ENCODE measurements at regions not wholly inside any gene's neighbourhood (a gene's known extent, or its start where the extent isn't known, plus 50 kb on each side); places are given as distances from the start of the nearest gene placed in this dataset.

DNA sequence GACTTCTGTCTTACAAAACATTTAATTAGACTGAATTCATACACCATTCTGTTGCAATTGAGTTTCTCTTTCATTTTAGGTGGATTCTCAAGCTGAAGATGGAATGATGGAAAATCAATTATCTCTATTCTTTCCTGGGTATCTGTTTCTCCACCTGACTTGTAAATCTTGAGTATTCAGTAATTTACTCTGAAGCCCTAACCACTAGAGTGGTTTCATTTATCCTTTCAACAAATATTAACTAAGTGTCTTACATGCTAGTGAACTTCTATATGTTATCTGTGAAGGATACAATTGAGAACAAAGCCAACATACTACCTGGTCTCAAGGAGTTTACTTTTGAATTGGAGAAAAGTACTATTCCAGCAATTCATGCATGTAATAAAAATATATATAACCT is 94.1 kb upstream of the ZNF804A start:
- Histone ChIP-seq H3K4me3 (ENCODE audit: low read depth in 2 of 2, low read length in 1 of 2) (no peak overlapping the region), H3K4me1 (ENCODE audit: control insufficient read depth in 1 of 2, insufficient read depth in 2 of 2, low read depth in 1 of 2, low read length in 1 of 2) (no peaks in the 10 kb centered on the region; a peak in 1 of 4 replicates), H3K4me2 (no peak overlapping the region), H3K36me3 (replicated peaks in 1 of 2; ENCODE audit: control insufficient read depth in 1 of 2, insufficient read depth in 2 of 2, low read length in 1 of 2) (no peaks in the 10 kb centered on the region), H3K9ac (no peak overlapping the region), H2AFZ (ENCODE audit: low read depth) (no peak overlapping the region), H3K27me3 (ENCODE audit: insufficient read depth) (no peaks in the 10 kb centered on the region), H3K9me2 (no peaks in the 10 kb centered on the region), H3F3A (replicated peaks; ENCODE audit: insufficient read depth) (no peaks in the 10 kb centered on the region), H3K27ac (ENCODE audit: low read depth in 2 of 2, low read length in 1 of 2) (no peak overlapping the region), H3K9me3 (no peaks in the 10 kb centered on the region), H3K79me2 (ENCODE audit: insufficient read depth) (no peaks in the 10 kb centered on the region), H4K20me1 (ENCODE audit: insufficient read depth) (no peaks in the 10 kb centered on the region)
- no peak for DNase-seq
- TF ChIP-seq EP300 (IDR thresholded peaks at IDR 0.05; ENCODE audit: borderline replicate concordance in 1 of 2, low read depth in 1 of 2, low read length in 1 of 2) (no peak), NFIC (IDR thresholded peaks at IDR 0.05; ENCODE audit: borderline replicate concordance) (no peak), ELF1 (IDR thresholded peaks at IDR 0.05) (no peak)
- ChIA-PET POLR2A (no interaction called here), CTCF (interaction anchor here (0.7 kb wide), 1 partner anchor 16 kb away, joined by 3 read pairs; no protein-coding TSS in a partner anchor)

DNA sequence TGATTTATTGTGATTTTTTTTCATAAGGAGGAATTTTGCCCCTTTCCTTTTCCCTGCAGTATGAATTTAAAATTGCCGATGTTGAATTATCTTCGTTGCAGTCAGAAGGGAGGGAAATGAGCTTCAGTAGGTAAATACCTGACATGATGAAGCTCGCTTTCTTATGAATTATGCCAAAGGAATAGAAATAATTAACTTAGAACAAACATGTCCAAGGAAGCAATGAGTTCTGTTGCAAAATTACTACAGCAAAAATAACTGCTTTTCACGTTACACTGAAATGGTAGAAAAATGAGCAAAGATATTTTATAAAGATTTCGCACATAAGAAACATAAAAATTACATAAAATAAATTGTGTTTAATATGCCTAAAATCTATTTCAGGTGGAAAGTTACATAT is 91.1 kb upstream of the ZNF804A start:
- WGBS (ENCODE audit: low lambda C conversion rate) = 55% methylated on average over 5 of the region's 5 CpGs
- no peaks in the 10 kb centered on the region for H3K27me3 ChIP-seq (ENCODE audit: insufficient read depth)
- H3K79me2 ChIP-seq (ENCODE audit: insufficient read depth) = no peaks in the 10 kb centered on the region
- no peak overlapping the region for H3K4me3 ChIP-seq (ENCODE audit: low read depth in 2 of 2, low read length in 1 of 2)
- no peak for TF ChIP-seq NFIC (IDR thresholded peaks at IDR 0.05; ENCODE audit: borderline replicate concordance)
- no peak for TF ChIP-seq FOXM1 (IDR thresholded peaks at IDR 0.05; ENCODE audit: low read depth)
- TF ChIP-seq, protein P1, sequence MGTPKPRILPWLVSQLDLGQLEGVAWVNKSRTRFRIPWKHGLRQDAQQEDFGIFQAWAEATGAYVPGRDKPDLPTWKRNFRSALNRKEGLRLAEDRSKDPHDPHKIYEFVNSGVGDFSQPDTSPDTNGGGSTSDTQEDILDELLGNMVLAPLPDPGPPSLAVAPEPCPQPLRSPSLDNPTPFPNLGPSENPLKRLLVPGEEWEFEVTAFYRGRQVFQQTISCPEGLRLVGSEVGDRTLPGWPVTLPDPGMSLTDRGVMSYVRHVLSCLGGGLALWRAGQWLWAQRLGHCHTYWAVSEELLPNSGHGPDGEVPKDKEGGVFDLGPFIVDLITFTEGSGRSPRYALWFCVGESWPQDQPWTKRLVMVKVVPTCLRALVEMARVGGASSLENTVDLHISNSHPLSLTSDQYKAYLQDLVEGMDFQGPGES (IDR thresholded peaks at IDR 0.05; ENCODE audit: low read depth, low read length) = no peak
- TF ChIP-seq, protein P2, sequence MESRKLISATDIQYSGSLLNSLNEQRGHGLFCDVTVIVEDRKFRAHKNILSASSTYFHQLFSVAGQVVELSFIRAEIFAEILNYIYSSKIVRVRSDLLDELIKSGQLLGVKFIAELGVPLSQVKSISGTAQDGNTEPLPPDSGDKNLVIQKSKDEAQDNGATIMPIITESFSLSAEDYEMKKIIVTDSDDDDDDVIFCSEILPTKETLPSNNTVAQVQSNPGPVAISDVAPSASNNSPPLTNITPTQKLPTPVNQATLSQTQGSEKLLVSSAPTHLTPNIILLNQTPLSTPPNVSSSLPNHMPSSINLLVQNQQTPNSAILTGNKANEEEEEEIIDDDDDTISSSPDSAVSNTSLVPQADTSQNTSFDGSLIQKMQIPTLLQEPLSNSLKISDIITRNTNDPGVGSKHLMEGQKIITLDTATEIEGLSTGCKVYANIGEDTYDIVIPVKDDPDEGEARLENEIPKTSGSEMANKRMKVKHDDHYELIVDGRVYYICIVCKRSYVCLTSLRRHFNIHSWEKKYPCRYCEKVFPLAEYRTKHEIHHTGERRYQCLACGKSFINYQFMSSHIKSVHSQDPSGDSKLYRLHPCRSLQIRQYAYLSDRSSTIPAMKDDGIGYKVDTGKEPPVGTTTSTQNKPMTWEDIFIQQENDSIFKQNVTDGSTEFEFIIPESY (IDR thresholded peaks at IDR 0.05; ENCODE audit: borderline replicate concordance, low read depth) = no peak
- TF ChIP-seq POLR2AphosphoS5 (IDR thresholded peaks at IDR 0.05; ENCODE audit: low read depth, low read length) = no peak
- TF ChIP-seq, protein P3, sequence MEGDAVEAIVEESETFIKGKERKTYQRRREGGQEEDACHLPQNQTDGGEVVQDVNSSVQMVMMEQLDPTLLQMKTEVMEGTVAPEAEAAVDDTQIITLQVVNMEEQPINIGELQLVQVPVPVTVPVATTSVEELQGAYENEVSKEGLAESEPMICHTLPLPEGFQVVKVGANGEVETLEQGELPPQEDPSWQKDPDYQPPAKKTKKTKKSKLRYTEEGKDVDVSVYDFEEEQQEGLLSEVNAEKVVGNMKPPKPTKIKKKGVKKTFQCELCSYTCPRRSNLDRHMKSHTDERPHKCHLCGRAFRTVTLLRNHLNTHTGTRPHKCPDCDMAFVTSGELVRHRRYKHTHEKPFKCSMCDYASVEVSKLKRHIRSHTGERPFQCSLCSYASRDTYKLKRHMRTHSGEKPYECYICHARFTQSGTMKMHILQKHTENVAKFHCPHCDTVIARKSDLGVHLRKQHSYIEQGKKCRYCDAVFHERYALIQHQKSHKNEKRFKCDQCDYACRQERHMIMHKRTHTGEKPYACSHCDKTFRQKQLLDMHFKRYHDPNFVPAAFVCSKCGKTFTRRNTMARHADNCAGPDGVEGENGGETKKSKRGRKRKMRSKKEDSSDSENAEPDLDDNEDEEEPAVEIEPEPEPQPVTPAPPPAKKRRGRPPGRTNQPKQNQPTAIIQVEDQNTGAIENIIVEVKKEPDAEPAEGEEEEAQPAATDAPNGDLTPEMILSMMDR (IDR thresholded peaks at IDR 0.05) = no peak
- no peak for TF ChIP-seq FOSL2 (IDR thresholded peaks at IDR 0.05; ENCODE audit: borderline replicate concordance, low read depth)
- no peak for TF ChIP-seq SMC3 (IDR thresholded peaks at IDR 0.05; ENCODE audit: low read depth, low read length)
- no peak for TF ChIP-seq RCOR1 (IDR thresholded peaks at IDR 0.05; ENCODE audit: low read length)
- TF ChIP-seq ELF1 (IDR thresholded peaks at IDR 0.05) = no peak
- TF ChIP-seq TEAD4 (IDR thresholded peaks at IDR 0.05; ENCODE audit: borderline replicate concordance, insufficient read depth) = no peak
- no peak for TF ChIP-seq EP300 (IDR thresholded peaks at IDR 0.05; ENCODE audit: borderline replicate concordance in 1 of 2, low read depth in 1 of 2, low read length in 1 of 2)
- TF ChIP-seq, protein P4, sequence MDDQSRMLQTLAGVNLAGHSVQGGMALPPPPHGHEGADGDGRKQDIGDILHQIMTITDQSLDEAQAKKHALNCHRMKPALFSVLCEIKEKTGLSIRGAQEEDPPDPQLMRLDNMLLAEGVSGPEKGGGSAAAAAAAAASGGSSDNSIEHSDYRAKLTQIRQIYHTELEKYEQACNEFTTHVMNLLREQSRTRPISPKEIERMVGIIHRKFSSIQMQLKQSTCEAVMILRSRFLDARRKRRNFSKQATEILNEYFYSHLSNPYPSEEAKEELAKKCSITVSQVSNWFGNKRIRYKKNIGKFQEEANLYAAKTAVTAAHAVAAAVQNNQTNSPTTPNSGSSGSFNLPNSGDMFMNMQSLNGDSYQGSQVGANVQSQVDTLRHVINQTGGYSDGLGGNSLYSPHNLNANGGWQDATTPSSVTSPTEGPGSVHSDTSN (IDR thresholded peaks at IDR 0.05) = no peak
- no peak for TF ChIP-seq FOXJ3 (CRISPR knock-in tag; IDR thresholded peaks at IDR 0.05)
- no peak for TF ChIP-seq NRF1 (IDR thresholded peaks at IDR 0.05; ENCODE audit: low read depth, low read length)
- TF ChIP-seq EZH2phosphoT487 (IDR thresholded peaks at IDR 0.05; ENCODE audit: borderline replicate concordance, low read depth) = no peak
- TF ChIP-seq MEF2A (IDR thresholded peaks at IDR 0.05; ENCODE audit: borderline replicate concordance, low read depth) = no peak
- TF ChIP-seq RFX5 (IDR thresholded peaks at IDR 0.05; ENCODE audit: low read length) = no peak
- H3K9me2 ChIP-seq = no peaks in the 10 kb centered on the region
- no peak overlapping the region for H3K4me2 ChIP-seq
- no peaks in the 10 kb centered on the region; a peak in 1 of 4 replicates for H3K4me1 ChIP-seq (ENCODE audit: control insufficient read depth in 1 of 2, insufficient read depth in 2 of 2, low read depth in 1 of 2, low read length in 1 of 2)
- CTCF ChIA-PET = no interaction called here
- POLR2A ChIA-PET = no interaction called here
- no peak overlapping the region for H3K9ac ChIP-seq
- H3F3A ChIP-seq (replicated peaks; ENCODE audit: insufficient read depth) = no peaks in the 10 kb centered on the region
- no peak for DNase-seq
- no peak overlapping the region for H3K27ac ChIP-seq (ENCODE audit: low read depth in 2 of 2, low read length in 1 of 2)
- no peaks in the 10 kb centered on the region for H3K9me3 ChIP-seq
- H3K36me3 ChIP-seq (replicated peaks in 1 of 2; ENCODE audit: control insufficient read depth in 1 of 2, insufficient read depth in 2 of 2, low read length in 1 of 2) = no peaks in the 10 kb centered on the region
- H2AFZ ChIP-seq (ENCODE audit: low read depth) = no peak overlapping the region
- H4K20me1 ChIP-seq (ENCODE audit: insufficient read depth) = no peaks in the 10 kb centered on the region

Measured in SK-N-SH (cell line).